GM12865 (cell line): ENCODE measurements at regions not wholly inside any gene's neighbourhood (a gene's known extent, or its start where the extent isn't known, plus 50 kb on each side); places are given as distances from the start of the nearest gene placed in this dataset.

Experiments used
- DNase-seq: peaks from one replicate; pipeline ENCODE4 v3.0.0; 2010; ENCODE audit warnings: low read depth
- H3K4me3 ChIP-seq: 2 replicates; pipeline ENCODE4 v1.5.1; 2011; ENCODE audit warnings: mild to moderate bottlenecking, low read depth, low read length, control low read depth
- CTCF ChIP-seq: IDR thresholded peaks from 2 replicates; pipeline ENCODE4 v1.5.1; 2011; ENCODE audit warnings: low read length, control low read depth, low read depth, inconsistent platforms; ENCODE audit not compliant: insufficient read depth; ENCODE audit errors: missing control alignments

GRCh38 chr1:39109644-39110043, 83.5 kb downstream of the NDUFS5 start:
- TF ChIP-seq CTCF, result no peak
- peak; percentile 43 for DNase-seq
- no peak overlapping the region for H3K4me3 ChIP-seq

GRCh38 chr1:39110325-39110851, 84.2 kb downstream of the NDUFS5 start:
- no peak overlapping the region for H3K4me3 ChIP-seq
- DNase-seq, result no peak
- TF ChIP-seq CTCF, result no peak

GRCh38 chr1:39110882-39111281, 84.7 kb downstream of the NDUFS5 start:
- DNase-seq, result no peak
- no peak overlapping the region for H3K4me3 ChIP-seq
- no peak for TF ChIP-seq CTCF

GRCh38 chr1:39113109-39113743, 87.1 kb downstream of the NDUFS5 start:
- H3K4me3 ChIP-seq, result no peak overlapping the region
- no peak for DNase-seq
- no peak for TF ChIP-seq CTCF

- no peak for TF ChIP-seq CTCF
- no peak for DNase-seq
- H3K4me3 ChIP-seq, result no peak overlapping the region
Measured at GRCh38 chr1:39115271-39116110, 89.0 kb upstream of the MACF1 start.

GRCh38 chr1:39116116-39116607, 88.3 kb upstream of the MACF1 start:
- DNase-seq, result no peak
- H3K4me3 ChIP-seq, result no peak overlapping the region
- TF ChIP-seq CTCF, result no peak
